ENCODE measurements at regions not wholly inside any gene's neighbourhood (a gene's known extent, or its start where the extent isn't known, plus 50 kb on each side); places are given as distances from the start of the nearest gene placed in this dataset.

GRCh38 chr11:64499261-64500004 lies 56.3 kb upstream of the SLC22A11 start:
- TF ChIP-seq, protein P1, sequence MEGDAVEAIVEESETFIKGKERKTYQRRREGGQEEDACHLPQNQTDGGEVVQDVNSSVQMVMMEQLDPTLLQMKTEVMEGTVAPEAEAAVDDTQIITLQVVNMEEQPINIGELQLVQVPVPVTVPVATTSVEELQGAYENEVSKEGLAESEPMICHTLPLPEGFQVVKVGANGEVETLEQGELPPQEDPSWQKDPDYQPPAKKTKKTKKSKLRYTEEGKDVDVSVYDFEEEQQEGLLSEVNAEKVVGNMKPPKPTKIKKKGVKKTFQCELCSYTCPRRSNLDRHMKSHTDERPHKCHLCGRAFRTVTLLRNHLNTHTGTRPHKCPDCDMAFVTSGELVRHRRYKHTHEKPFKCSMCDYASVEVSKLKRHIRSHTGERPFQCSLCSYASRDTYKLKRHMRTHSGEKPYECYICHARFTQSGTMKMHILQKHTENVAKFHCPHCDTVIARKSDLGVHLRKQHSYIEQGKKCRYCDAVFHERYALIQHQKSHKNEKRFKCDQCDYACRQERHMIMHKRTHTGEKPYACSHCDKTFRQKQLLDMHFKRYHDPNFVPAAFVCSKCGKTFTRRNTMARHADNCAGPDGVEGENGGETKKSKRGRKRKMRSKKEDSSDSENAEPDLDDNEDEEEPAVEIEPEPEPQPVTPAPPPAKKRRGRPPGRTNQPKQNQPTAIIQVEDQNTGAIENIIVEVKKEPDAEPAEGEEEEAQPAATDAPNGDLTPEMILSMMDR (IDR thresholded peaks at IDR 0.05), result no peak
- no peak for TF ChIP-seq POLR2A (IDR thresholded peaks at IDR 0.05)
